Body of pancreas (tissue), 4 donors: ENCODE measurements at regions not wholly inside any gene's neighbourhood (a gene's known extent, or its start where the extent isn't known, plus 50 kb on each side); places are given as distances from the start of the nearest gene placed in this dataset.

Source experiments
- ATAC-seq: fragments of 150-250 bp; one replicate; pipeline ENCODE4 v1.9.1; 2016
- DNase-seq, 4 donors: peaks; one replicate each; pipeline ENCODE4 v3.0.0-alpha.2; 2019
- H3K27ac ChIP-seq, 4 donors: fragments of 200-600 bp; sonication (generic); 1 replicate in 3 of 4; 2 replicates in 1 of 4; pipeline versions ENCODE4 v1.5.1 to v1.6.1; 2016 to 2019; ENCODE audit warnings: mild to moderate bottlenecking in 1 of 4, mixed read lengths in 1 of 4, moderate library complexity in 1 of 4
- H3K27me3 ChIP-seq, 2 donors: fragments of 200-600 bp; sonication (generic); one replicate each; pipeline ENCODE4 v1.6.0; 2016; ENCODE audit warnings: mild to moderate bottlenecking in 1 of 2
- H3K36me3 ChIP-seq, 2 donors: fragments of 200-600 bp; sonication (generic); replicated peaks in 1 of 2; 2 replicates each; pipeline ENCODE4 v1.5.1; 2016; ENCODE audit warnings: low read depth in 2 of 2; ENCODE audit not compliant: insufficient read depth in 1 of 2
- H3K4me1 ChIP-seq: fragments of 200-600 bp; sonication (generic); one replicate; pipeline ENCODE4 v1.6.0; 2016
- H3K4me3 ChIP-seq, 2 donors: fragments of 200-600 bp; sonication (generic); 1 replicate in 1 of 2; 2 replicates in 1 of 2; pipeline ENCODE4 v1.5.1; 2016 to 2019
- H3K9me3 ChIP-seq, 3 donors: fragments of 200-600 bp; sonication (generic); 1 replicate in 2 of 3; 2 replicates in 1 of 3; pipeline ENCODE4 v1.5.1; 2016
- CTCF ChIP-seq, 7 experiments: fragments of 450-650 bp in 4 of 7; fragments of 200-600 bp in 3 of 7; sonication (generic) in 3 of 7; IDR thresholded peaks; one replicate each; pipeline ENCODE4 v1.5.1; 2016 to 2019; ENCODE audit warnings: antibody characterized with exemption in 7 of 7
- POLR2A ChIP-seq, 3 donors: fragments of 450-650 bp; IDR thresholded peaks; one replicate each; pipeline ENCODE4 v1.6.1; 2016; ENCODE audit warnings: antibody characterized with exemption in 3 of 3, mild to moderate bottlenecking in 2 of 3
- WGBS, 2 donors: methylation state at CpG; one replicate each; pipeline ENCODE4 v1.1.5; 2017; 5-methylcytosine and 5-hydroxymethylcytosine counted together
- intact Hi-C: fragments of 100-400 bp; cut with DNase I; formaldehyde crosslinking; loops from one replicate; pipeline ENCODE4 v1.15.1; 2023

GRCh38 chr2:145593991-145594614, 1074.2 kb upstream of the ZEB2 start:
- ATAC-seq: no peak
- no peaks in the 10 kb centered on the region for H3K9me3 ChIP-seq

GRCh38 chr2:145593280-145593679, 1073.4 kb upstream of the ZEB2 start:
- no peaks in the 10 kb centered on the region for H3K4me1 ChIP-seq
- no peaks in the 10 kb centered on the region for H3K27me3 ChIP-seq
- H3K27ac ChIP-seq: no peak overlapping the region
- intact Hi-C loops: no loop called here
- DNase-seq: no peak
- no peaks in the 10 kb centered on the region for H3K9me3 ChIP-seq
- 79 to 80% methylated on average over 1 of the region's 1 CpG for WGBS, 2 donors
- H3K36me3 ChIP-seq: no peaks in the 10 kb centered on the region
- TF ChIP-seq POLR2A (IDR thresholded peaks at IDR 0.05): no peak
- ATAC-seq: no peak
- no peak overlapping the region for H3K4me3 ChIP-seq

More at GRCh38 chr2:145593991-145594614, 1074.2 kb upstream of the ZEB2 start:
- H3K27me3 ChIP-seq: no peaks in the 10 kb centered on the region
- no peak overlapping the region for H3K4me3 ChIP-seq
- H3K36me3 ChIP-seq: no peaks in the 10 kb centered on the region
- intact Hi-C loops: no loop called here
- TF ChIP-seq CTCF (IDR thresholded peaks at IDR 0.05) (no peak), POLR2A (IDR thresholded peaks at IDR 0.05) (no peak)
- WGBS, 2 donors: 84 to 93% methylated on average over 2 of the region's 2 CpGs
- no peak overlapping the region for H3K27ac ChIP-seq
- peak in 1 of 4 donors; percentile 2 for DNase-seq
- no peaks in the 10 kb centered on the region for H3K4me1 ChIP-seq

GRCh38 chr2:145592361-145592760, 1072.4 kb upstream of the ZEB2 start:
- no peak for TF ChIP-seq CTCF (IDR thresholded peaks at IDR 0.05)
- no peak for TF ChIP-seq POLR2A (IDR thresholded peaks at IDR 0.05)

GRCh38 chr2:145591109-145591809, 1071.3 kb upstream of the ZEB2 start:
- no peak for TF ChIP-seq CTCF (IDR thresholded peaks at IDR 0.05)
- TF ChIP-seq POLR2A (IDR thresholded peaks at IDR 0.05): no peak
- 94 to 97% methylated on average over 3 of the region's 3 CpGs for WGBS, 2 donors
- intact Hi-C loops: no loop called here
- ATAC-seq (no peak), DNase-seq (no peak)
- no peaks in the 10 kb centered on the region for H3K4me1 ChIP-seq
- no peak overlapping the region for H3K27ac ChIP-seq
- no peaks in the 10 kb centered on the region for H3K36me3 ChIP-seq
- no peak overlapping the region for H3K4me3 ChIP-seq
- H3K27me3 ChIP-seq: no peaks in the 10 kb centered on the region
- no peaks in the 10 kb centered on the region for H3K9me3 ChIP-seq

More at GRCh38 chr2:145592361-145592760, 1072.4 kb upstream of the ZEB2 start:
- H3K4me3 ChIP-seq: no peak overlapping the region
- no peaks in the 10 kb centered on the region for H3K9me3 ChIP-seq
- WGBS, 2 donors: 83 to 90% methylated on average over 1 of the region's 1 CpG
- H3K27ac ChIP-seq: no peak overlapping the region
- H3K36me3 ChIP-seq: no peaks in the 10 kb centered on the region
- no peaks in the 10 kb centered on the region for H3K27me3 ChIP-seq
- no peak for DNase-seq
- no peaks in the 10 kb centered on the region for H3K4me1 ChIP-seq
- ATAC-seq: no peak
- intact Hi-C loops: no loop called here

- H3K27ac ChIP-seq: no peak overlapping the region
- TF ChIP-seq CTCF (IDR thresholded peaks at IDR 0.05) (no peak), POLR2A (IDR thresholded peaks at IDR 0.05) (no peak)
- H3K9me3 ChIP-seq: no peaks in the 10 kb centered on the region
- ATAC-seq: no peak
- H3K4me1 ChIP-seq: no peaks in the 10 kb centered on the region
- intact Hi-C loops: no loop called here
- no peaks in the 10 kb centered on the region for H3K27me3 ChIP-seq
- WGBS, 2 donors: 86 to 90% methylated on average over 3 of the region's 3 CpGs
- no peak for DNase-seq
- no peak overlapping the region for H3K4me3 ChIP-seq
- no peaks in the 10 kb centered on the region for H3K36me3 ChIP-seq
Measured at GRCh38 chr2:145587922-145588321, 1068.0 kb upstream of the ZEB2 start.
